Caki2 (cell line): ENCODE measurements at regions not wholly inside any gene's neighbourhood (a gene's known extent, or its start where the extent isn't known, plus 50 kb on each side); places are given as distances from the start of the nearest gene placed in this dataset.

Experiments
- DNase-seq: peaks from one replicate; pipeline ENCODE4 v3.0.0-alpha.2; 2015; ENCODE audit warnings: low read depth
- in situ Hi-C: cut with HindIII; loops from 2 replicates; pipeline ENCODE4 v1.10.0; 2016; ENCODE audit warnings: low sequenced_read_pairs, low pct_unique_long_range_greater_than_20kb, mixed read lengths

- no peak for DNase-seq
- in situ Hi-C loops = no loop called here
These were observed 118.9 kb downstream of the IRS1 start for GRCh38 chr2:226680719-226681118.

- no peak for DNase-seq
- in situ Hi-C loops = no loop called here
These were observed 120.1 kb downstream of the IRS1 start for GRCh38 chr2:226679389-226680065.

- in situ Hi-C loops = no loop called here
- no peak for DNase-seq
These were observed 121.2 kb downstream of the IRS1 start for GRCh38 chr2:226678422-226678821.

- in situ Hi-C loops = no loop called here
- DNase-seq = no peak
These were observed 122.5 kb downstream of the IRS1 start for GRCh38 chr2:226677080-226677479.

- in situ Hi-C loops = no loop called here
- no peak for DNase-seq
These were observed 123.0 kb downstream of the IRS1 start for GRCh38 chr2:226676618-226677017.

- in situ Hi-C loops = no loop called here
- DNase-seq = no peak
These were observed 125.5 kb downstream of the IRS1 start for GRCh38 chr2:226674123-226674522.

- in situ Hi-C loops = no loop called here
- DNase-seq = peak; percentile 74
These were observed 126.3 kb downstream of the IRS1 start for GRCh38 chr2:226673314-226673723.

- in situ Hi-C loops = no loop called here
- no peak for DNase-seq
These were observed 128.4 kb downstream of the IRS1 start for GRCh38 chr2:226671141-226671676.

GRCh38 chr2:226669905-226670304, 129.7 kb downstream of the IRS1 start:
- DNase-seq = no peak
- in situ Hi-C loops = no loop called here

GRCh38 chr2:226669249-226669648, 130.4 kb downstream of the IRS1 start:
- in situ Hi-C loops = no loop called here
- DNase-seq = no peak

GRCh38 chr2:226667736-226668135, 131.9 kb downstream of the IRS1 start:
- in situ Hi-C loops = no loop called here
- no peak for DNase-seq

- in situ Hi-C loops = no loop called here
- no peak for DNase-seq
These were observed 134.3 kb downstream of the IRS1 start for GRCh38 chr2:226665306-226665831.

GRCh38 chr2:226664661-226665060, 135.0 kb downstream of the IRS1 start:
- in situ Hi-C loops = no loop called here
- no peak for DNase-seq

- no peak for DNase-seq
- in situ Hi-C loops = no loop called here
These were observed 135.5 kb downstream of the IRS1 start for GRCh38 chr2:226664140-226664539.

GRCh38 chr2:226661789-226662545, 137.7 kb downstream of the IRS1 start:
- peak; percentile 96 for DNase-seq
- in situ Hi-C loops = no loop called here

GRCh38 chr2:226660526-226660925, 139.1 kb downstream of the IRS1 start:
- in situ Hi-C loops = no loop called here
- DNase-seq = no peak

GRCh38 chr2:226660124-226660523, 139.5 kb downstream of the IRS1 start:
- in situ Hi-C loops = no loop called here
- DNase-seq = no peak

GRCh38 chr2:226659410-226659809, 140.2 kb downstream of the IRS1 start:
- no peak for DNase-seq
- in situ Hi-C loops = no loop called here

- no peak for DNase-seq
- in situ Hi-C loops = no loop called here
These were observed 141.1 kb downstream of the IRS1 start for GRCh38 chr2:226658555-226658954.
